IMR-90 (cell line): ENCODE measurements at regions not wholly inside any gene's neighbourhood (a gene's known extent, or its start where the extent isn't known, plus 50 kb on each side); places are given as distances from the start of the nearest gene placed in this dataset.

Experiments
- ATAC-seq: fragments of 200-7000 bp; cut with Tn5 transposase; 2 replicates; pipeline ENCODE4 v1.9.1; 2020; ENCODE audit warnings: low read depth, mild to moderate bottlenecking, moderate library complexity
- BruUV-seq: library from RNA; stranded (reverse); fragments of 400-500 nt; replicated peaks from 2 replicates; lab custom pipeline; 2021; lab: Mats Ljungman, UMichigan
- CTCF ChIA-PET: fragments of 300-600 bp; formaldehyde crosslinking; extraction: SDS; loops from one replicate; lab custom pipeline; 2021; ENCODE audit warnings: antibody characterized with exemption; lab: Yijun Ruan, JAX
- POLR2A ChIA-PET: fragments of 300-600 bp; sonication (Branson Sonifier 250); formaldehyde crosslinking; loops from one replicate; lab custom pipeline; 2022; ENCODE audit warnings: antibody characterized with exemption; ENCODE audit not compliant: unreplicated experiment; lab: Charles Lee
- DNase-seq: peaks from one replicate; pipeline ENCODE4 v3.0.0; 2013
- H2AFZ ChIP-seq: replicated peaks from 2 replicates; pipeline ENCODE3; 2013; ENCODE audit warnings: low read length, mild to moderate bottlenecking; ENCODE audit not compliant: poor library complexity
- H2AK5ac ChIP-seq: 2 replicates; pipeline ENCODE4 v1.6.1; 2013; ENCODE audit warnings: low read depth, low read length, inconsistent platforms
- H2AK9ac ChIP-seq: replicated peaks from 2 replicates; pipeline ENCODE3; 2013; ENCODE audit warnings: mild to moderate bottlenecking, low read depth, low read length, moderate library complexity; ENCODE audit not compliant: poor library complexity
- H2BK120ac ChIP-seq: 2 replicates; pipeline ENCODE4 v1.6.1; 2013; ENCODE audit warnings: low read depth, low read length, inconsistent platforms
- H2BK15ac ChIP-seq: 3 replicates; pipeline ENCODE4 v1.6.1; 2013; ENCODE audit warnings: low read depth, low read length, inconsistent platforms
- H2BK20ac ChIP-seq: 2 replicates; pipeline ENCODE4 v1.6.1; 2013; ENCODE audit warnings: low read depth, mild to moderate bottlenecking, inconsistent platforms, low read length, moderate library complexity
- H2BK5ac ChIP-seq: 2 replicates; pipeline ENCODE4 v1.6.1; 2013; ENCODE audit warnings: mild to moderate bottlenecking, low read depth, low read length, inconsistent platforms; ENCODE audit not compliant: poor library complexity, severe bottlenecking
- H3K14ac ChIP-seq: replicated peaks from 2 replicates; pipeline ENCODE4 v1.6.1; 2013; ENCODE audit warnings: low read depth, low read length, inconsistent platforms
- H3K18ac ChIP-seq: 2 replicates; pipeline ENCODE4 v1.6.1; 2013; ENCODE audit warnings: low read depth, low read length, control low read depth
- H3K23ac ChIP-seq: 2 replicates; pipeline ENCODE4 v1.6.1; 2013; ENCODE audit warnings: low read depth, low read length, inconsistent platforms
- H3K27ac ChIP-seq: 2 replicates; pipeline ENCODE4 v1.5.1; 2013; ENCODE audit warnings: mild to moderate bottlenecking, control low read depth, low read length; ENCODE audit not compliant: insufficient read depth
- H3K27me3 ChIP-seq: 2 replicates; pipeline ENCODE4 v1.6.1; 2013; ENCODE audit warnings: low read length; ENCODE audit not compliant: control insufficient read depth, insufficient read depth
- H3K36me3 ChIP-seq: 2 replicates; pipeline ENCODE4 v1.6.1; 2013; ENCODE audit warnings: low read length, mixed read lengths; ENCODE audit not compliant: control insufficient read depth, insufficient read depth
- H3K4ac ChIP-seq: 2 replicates; pipeline ENCODE4 v1.6.1; 2013; ENCODE audit warnings: low read depth, low read length, inconsistent platforms
- H3K4me1 ChIP-seq: 2 replicates; pipeline ENCODE4 v1.6.1; 2013; ENCODE audit warnings: low read length, mixed read lengths; ENCODE audit not compliant: control insufficient read depth, insufficient read depth
- H3K4me2 ChIP-seq: 2 replicates; pipeline ENCODE4 v1.6.1; 2013; ENCODE audit warnings: low read depth, mild to moderate bottlenecking, control low read depth, low read length, moderate library complexity
- H3K4me3 ChIP-seq: 2 replicates; pipeline ENCODE4 v1.5.1; 2013; ENCODE audit warnings: low read depth, mild to moderate bottlenecking, control low read depth, low read length, moderate library complexity; ENCODE audit not compliant: insufficient read depth
- H3K56ac ChIP-seq: 2 replicates; pipeline ENCODE4 v1.6.1; 2013; ENCODE audit warnings: low read length, inconsistent platforms; ENCODE audit not compliant: insufficient read depth; ENCODE audit errors: extremely low read depth
- H3K79me1 ChIP-seq, 2 experiments: 2 replicates each; pipeline ENCODE4 v1.6.1; 2013; ENCODE audit warnings: low read length in 2 of 2, inconsistent platforms in 1 of 2, low read depth in 1 of 2
- H3K9ac ChIP-seq: 2 replicates; pipeline ENCODE4 v1.6.1; 2013; ENCODE audit warnings: low read depth, low read length, control low read depth
- H3K9me1 ChIP-seq: 2 replicates; pipeline ENCODE4 v1.6.1; 2013; ENCODE audit warnings: low read length, inconsistent platforms; ENCODE audit not compliant: insufficient read depth
- H3K9me3 ChIP-seq: 2 replicates; pipeline ENCODE4 v1.6.1; 2013; ENCODE audit warnings: low read length; ENCODE audit not compliant: control insufficient read depth, insufficient read depth
- H4K20me1 ChIP-seq: 2 replicates; pipeline ENCODE4 v1.6.1; 2013; ENCODE audit warnings: low read length, inconsistent platforms; ENCODE audit not compliant: insufficient read depth
- H4K5ac ChIP-seq: 2 replicates; pipeline ENCODE4 v1.6.1; 2013; ENCODE audit warnings: mild to moderate bottlenecking, low read depth, low read length, control low read depth
- H4K8ac ChIP-seq, 2 experiments: 2 replicates each; pipeline ENCODE4 v1.6.1; 2013; ENCODE audit warnings: low read depth in 2 of 2, low read length in 2 of 2, control low read depth in 1 of 2, inconsistent platforms in 1 of 2
- H4K91ac ChIP-seq: 2 replicates; pipeline ENCODE4 v1.6.1; 2013; ENCODE audit warnings: low read depth, low read length, inconsistent platforms; ENCODE audit not compliant: insufficient read depth
- CEBPB ChIP-seq: IDR thresholded peaks from 2 replicates; pipeline ENCODE4 v1.6.1; 2012; ENCODE audit warnings: low read depth, low read length, improper control_type of control experiment
- MXI1 ChIP-seq: IDR thresholded peaks from 2 replicates; pipeline ENCODE4 v1.6.1; 2012; ENCODE audit warnings: low read depth, mild to moderate bottlenecking, low read length, moderate library complexity, borderline replicate concordance
- POLR2A ChIP-seq: IDR thresholded peaks from 2 replicates; pipeline ENCODE4 v1.6.1; 2012; ENCODE audit warnings: mild to moderate bottlenecking, low read depth, low read length
- RFX5 ChIP-seq: IDR thresholded peaks from 2 replicates; pipeline ENCODE4 v1.8.0; 2012; ENCODE audit warnings: low read depth, mild to moderate bottlenecking, low read length, moderate library complexity
- WGBS, 2 experiments: methylation state at CpG; one replicate each; pipeline versions ENCODE4 v1.1.5 to v1.1.7; 2013; ENCODE audit warnings: missing lambda C conversion rate in 2 of 2; ENCODE audit not compliant: insufficient read length in 1 of 2; ENCODE audit errors: extremely low coverage in 2 of 2; 5-methylcytosine and 5-hydroxymethylcytosine counted together
- dilution Hi-C: fragments of 300-500 bp; cut with HindIII; formaldehyde crosslinking; loops from one replicate; pipeline ENCODE4 v1.14.3; 2018; ENCODE audit warnings: low sequenced_read_pairs; ENCODE audit not compliant: unreplicated experiment
- in situ Hi-C: fragments of 300-500 bp; cut with MboI; formaldehyde crosslinking; loops from 3 replicates; pipeline ENCODE4 v1.14.3; 2019; ENCODE audit warnings: low sequenced_read_pairs, inconsistent platforms, mixed read lengths
- intact Hi-C: fragments of 100-400 bp; cut with micrococcal nuclease; formaldehyde crosslinking; loops from 2 replicates; pipeline ENCODE4 v1.10.0; 2022
- TF ChIP-seq, protein P1 (sequence below): fragments of 150-350 bp; IDR thresholded peaks from 2 replicates; pipeline ENCODE4 v1.6.1; 2017; ENCODE audit warnings: mild to moderate bottlenecking, antibody characterized with exemption, low read length, low read depth

DNA sequence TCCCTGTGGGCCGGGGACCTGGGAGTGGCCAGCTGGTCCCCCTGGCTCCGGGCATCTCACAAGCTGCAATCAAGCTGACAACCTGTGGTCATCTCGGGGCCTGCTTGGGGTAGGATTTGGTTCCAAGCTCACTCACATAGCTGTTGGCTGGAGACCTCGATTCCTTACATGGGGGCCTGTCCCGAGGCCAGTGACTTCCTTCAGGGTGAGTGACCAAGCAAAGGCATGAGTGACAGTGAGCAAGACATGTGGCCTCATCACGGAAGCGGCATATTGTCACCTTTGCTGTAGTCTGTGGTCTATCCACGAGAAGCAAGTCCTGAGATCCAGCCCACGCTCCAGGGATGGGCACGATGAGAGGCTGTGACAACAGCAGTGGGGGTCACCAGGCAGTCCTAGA, 131.4 kb upstream of the ID2 start:
- Histone ChIP-seq H2BK15ac (no peak overlapping the region), H3K9me1 (no peaks in the 10 kb centered on the region), H3K9ac (no peak overlapping the region), H4K20me1 (no peaks in the 10 kb centered on the region), H3K27me3 (no peaks in the 10 kb centered on the region), H2BK5ac (no peak overlapping the region), H2BK20ac (no peak overlapping the region), H2BK120ac (no peak overlapping the region), H3K36me3 (no peaks in the 10 kb centered on the region), H3K23ac (no peak overlapping the region), H3K79me1 (no peaks in the 10 kb centered on the region), H3K4me1 (no peaks in the 10 kb centered on the region), H3K18ac (no peak overlapping the region), H4K91ac (no peak overlapping the region), H2AK5ac (no peak overlapping the region), H3K4me3 (no peak overlapping the region), H3K56ac (no peak overlapping the region), H4K8ac (no peak overlapping the region), H3K14ac (no peak overlapping the region), H2AK9ac (no peak overlapping the region), H3K9me3 (no peaks in the 10 kb centered on the region), H3K27ac (no peak overlapping the region), H4K5ac (no peak overlapping the region), H3K4ac (no peak overlapping the region), H3K4me2 (no peak overlapping the region), H2AFZ (no peak overlapping the region)
- dilution Hi-C loops (no loop called here), in situ Hi-C loops (no loop called here), intact Hi-C loops (no loop called here)
- ATAC-seq (no peak), DNase-seq (no peak)
- POLR2A ChIA-PET: no interaction called here
- TF ChIP-seq, protein P1, sequence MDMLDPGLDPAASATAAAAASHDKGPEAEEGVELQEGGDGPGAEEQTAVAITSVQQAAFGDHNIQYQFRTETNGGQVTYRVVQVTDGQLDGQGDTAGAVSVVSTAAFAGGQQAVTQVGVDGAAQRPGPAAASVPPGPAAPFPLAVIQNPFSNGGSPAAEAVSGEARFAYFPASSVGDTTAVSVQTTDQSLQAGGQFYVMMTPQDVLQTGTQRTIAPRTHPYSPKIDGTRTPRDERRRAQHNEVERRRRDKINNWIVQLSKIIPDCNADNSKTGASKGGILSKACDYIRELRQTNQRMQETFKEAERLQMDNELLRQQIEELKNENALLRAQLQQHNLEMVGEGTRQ: no peak
- TF ChIP-seq CEBPB (no peak), RFX5 (no peak), POLR2A (no peak), MXI1 (no peak)
- WGBS, 2 experiments: 91% methylated on average over 5 of the region's 10 CpGs; no CpG with 5 or more reads in 1 of the 2 experiments
- BruUV-seq: no TSS peak
- CTCF ChIA-PET: no interaction called here
